ENCODE measurements at regions not wholly inside any gene's neighbourhood (a gene's known extent, or its start where the extent isn't known, plus 50 kb on each side); places are given as distances from the start of the nearest gene placed in this dataset.
"Not testable (repeated sequence)": the region's sequence is repeated elsewhere in the genome, so short reads cannot be mapped to it uniquely, and the experiment has no call there.

DNA sequence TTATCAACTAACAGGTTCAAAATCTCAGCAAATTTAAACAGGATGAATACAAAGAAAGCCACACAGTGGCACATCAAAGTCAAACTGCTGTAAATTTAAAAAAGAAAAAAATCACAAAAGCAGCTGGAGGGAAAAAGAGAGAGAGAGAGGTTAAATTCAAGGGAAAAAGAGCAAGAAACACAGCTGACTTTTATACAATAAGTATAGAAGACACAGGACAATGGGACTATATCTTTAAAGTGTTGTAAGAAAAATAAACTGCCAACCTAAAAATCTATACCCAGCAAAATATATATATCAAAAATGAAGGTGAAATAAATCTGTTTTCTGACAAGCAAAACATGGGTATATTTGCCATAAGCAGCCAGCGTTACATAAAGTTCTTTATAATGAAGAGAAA is 261.5 kb downstream of the TLE1 start:
- DNase-seq (ENCODE audit: low spot score) = no peak

DNA sequence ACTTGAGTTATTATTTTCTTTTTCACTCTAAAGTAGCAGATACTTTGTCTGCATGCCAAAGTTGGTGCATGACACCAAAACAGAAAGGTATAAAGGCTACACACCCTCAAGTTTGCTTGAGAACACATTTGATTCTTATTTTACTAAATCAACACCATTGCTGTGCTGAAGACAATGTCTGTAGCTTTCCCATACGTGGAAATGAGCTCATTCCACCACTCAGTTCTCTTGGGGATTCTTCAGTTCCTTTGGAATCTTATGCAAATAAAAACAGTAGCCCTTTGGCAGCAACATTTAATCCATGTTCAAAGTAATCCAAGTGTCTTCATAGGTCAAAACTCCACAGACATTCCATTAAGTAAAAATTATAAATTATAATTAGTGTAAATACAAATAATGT is 264.9 kb downstream of the TLE1 start:
- DNase-seq (ENCODE audit: low spot score) = no peak

DNA sequence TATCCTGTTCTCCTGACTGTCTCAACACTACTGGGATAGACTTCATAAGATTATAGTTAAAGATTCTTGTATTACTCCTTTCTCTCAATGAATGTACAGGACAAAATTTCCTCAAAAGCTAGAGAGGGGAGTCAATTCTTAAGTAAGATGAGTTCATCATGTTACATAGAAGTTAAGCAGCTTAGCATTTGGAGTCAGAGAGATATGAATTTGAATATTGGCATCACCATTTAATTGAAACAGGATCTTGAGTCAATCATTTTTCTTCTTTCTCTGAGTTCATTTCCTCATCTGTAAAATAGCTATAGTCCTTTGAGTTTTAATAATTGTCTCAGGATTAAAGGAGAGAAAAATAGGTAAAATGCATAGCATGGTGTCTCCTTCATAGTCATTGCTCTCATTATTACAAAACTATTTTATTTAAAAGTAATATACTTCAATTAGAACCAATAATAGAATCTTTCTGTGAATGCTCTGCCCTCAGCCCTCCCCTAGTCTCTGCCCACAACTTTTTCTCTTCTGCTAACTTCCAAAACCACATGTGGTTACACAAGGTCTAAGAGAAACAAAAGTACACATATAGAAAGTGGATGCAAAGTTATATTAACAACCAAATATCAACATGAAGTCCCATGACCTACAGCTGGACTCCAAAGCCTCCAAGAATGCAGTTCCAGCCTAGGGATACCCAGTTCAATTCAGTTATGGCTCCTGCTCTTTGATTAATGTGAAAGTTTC is 265.6 kb downstream of the TLE1 start:
- DNase-seq (ENCODE audit: low spot score) = no peak

DNA sequence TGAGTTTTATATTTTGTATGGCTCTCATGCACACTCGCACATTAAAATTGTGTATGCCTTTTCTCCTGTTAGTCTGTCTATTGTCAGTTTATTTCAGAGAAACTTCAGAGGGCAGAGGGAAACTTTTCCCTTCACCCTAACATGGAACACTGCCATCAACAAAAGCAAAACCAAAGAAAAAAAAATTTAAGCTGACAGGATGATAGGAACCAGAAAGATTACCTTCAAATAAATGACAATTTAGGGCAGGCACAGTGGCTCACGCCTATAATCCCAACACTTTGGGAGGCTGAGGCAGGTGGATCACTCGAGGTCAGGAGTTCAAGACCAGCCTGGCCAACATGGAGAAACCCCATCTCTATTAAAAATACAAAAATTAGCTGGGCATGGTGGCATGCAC is 268.3 kb downstream of the TLE1 start:
- not testable (repeated sequence) for DNase-seq (ENCODE audit: low spot score)

DNA sequence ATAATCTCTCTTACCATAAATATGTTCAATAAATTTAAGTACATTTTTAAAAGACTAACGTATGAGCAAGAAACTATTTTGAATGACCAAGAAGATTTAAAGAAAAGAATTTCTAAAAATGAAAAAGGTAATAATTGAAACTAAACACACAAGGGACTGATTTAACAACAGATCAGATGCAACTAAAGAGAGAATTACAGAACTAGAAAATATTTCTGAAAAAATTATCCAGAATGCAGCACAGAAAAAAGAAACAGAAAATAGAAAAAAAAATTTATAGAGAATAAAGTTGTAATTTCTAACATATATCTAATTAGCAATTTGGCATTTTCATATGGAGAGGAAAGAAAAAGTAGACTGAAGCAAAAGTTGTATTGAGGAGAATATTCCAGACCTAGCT is 269.3 kb downstream of the TLE1 start:
- DNase-seq (ENCODE audit: low spot score) = no peak

DNA sequence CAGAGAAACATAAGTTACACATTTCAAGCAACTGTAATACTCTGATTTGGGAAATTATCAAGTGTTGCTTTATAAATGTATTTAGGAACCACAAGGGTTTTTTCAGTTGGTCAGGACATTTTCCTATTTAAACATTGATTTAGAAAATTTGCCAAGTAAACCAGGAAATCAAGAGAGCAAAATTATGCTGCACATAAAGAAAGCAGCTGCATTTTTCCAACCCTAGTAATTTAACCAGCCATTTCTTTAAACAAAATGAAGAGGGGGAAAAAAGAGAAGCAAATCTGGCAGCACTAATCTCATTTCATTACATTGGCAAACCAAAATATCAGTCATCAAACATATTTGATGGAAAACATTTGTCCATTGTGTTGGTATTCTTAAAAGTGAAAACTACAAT is 271.4 kb downstream of the TLE1 start:
- DNase-seq (ENCODE audit: low spot score) = no peak

DNA sequence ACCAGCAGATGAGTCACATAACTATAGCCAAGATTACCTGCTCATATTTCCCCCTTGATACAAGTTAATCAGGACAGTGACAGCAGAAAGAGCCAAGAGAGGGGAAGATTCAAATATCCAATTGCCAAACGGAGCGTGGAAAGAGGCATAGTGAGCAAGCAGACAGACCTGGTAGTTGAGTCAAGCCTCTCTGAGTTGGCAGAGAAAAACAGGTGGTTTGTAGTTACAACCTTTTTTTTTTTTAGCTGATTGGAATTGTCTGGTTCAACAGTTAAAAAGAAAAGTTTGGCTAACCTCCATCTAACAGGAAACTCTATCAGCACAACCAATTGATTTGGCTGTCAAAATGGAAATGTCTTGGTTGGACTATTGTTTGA is 272.1 kb downstream of the TLE1 start:
- no peak for DNase-seq (ENCODE audit: low spot score)

DNA sequence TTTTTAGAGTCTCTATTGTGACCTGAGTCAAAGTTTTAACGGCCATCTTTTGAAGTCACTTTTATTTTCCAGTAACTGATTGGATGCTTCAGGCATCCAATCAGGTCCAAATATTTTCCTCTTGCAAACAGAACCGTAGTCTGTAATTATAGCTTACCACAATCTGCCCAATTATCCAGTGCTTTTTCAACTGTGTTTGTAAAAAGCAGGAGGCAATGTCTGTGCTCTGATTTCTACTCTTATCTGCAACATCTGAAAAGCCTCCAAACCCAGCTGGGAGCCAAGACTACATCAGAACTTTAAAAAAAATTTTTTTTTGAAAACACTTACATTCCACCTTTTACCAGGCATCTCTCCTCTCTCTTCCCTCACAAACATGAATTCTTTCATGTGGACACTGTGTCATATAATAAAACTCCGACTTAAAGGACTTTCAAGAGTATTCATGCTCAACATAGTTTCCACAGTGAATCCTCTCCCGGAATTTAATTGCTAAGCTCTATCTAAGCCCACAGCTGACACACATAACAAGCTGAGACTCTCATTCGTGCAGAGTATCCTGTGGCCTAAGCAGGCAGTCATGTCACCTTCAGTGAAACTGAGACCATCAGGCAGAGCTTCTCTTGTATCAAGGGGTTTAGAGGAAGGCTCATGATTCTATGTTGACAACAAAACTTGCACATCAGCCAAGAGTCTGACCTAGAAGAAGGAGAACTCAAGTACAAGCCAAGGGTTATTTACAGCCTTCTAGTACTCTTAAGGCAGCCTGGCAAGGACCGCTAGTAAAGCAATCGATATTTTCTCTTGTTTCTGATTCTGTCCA is 272.7 kb downstream of the TLE1 start:
- DNase-seq (ENCODE audit: low spot score) = no peak

DNA sequence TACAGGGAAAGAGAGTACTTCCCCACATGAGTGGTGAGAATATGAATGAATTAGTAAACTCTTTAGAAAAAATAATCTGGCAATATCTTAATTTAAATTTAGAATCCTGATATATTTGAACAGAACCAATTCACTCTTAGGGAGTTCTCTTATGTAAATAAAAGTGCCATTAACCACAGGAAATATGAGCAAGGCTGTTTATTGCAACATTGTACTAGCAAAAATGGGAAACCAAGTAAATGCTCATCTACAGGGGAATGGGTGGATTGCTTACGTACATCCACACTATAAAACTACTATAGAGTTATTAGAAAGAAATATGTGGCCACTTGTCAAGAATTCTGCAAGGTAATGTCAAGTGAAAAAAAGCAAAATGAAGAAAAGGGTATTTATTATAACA is 274.5 kb downstream of the TLE1 start:
- DNase-seq (ENCODE audit: low spot score) = no peak

DNA sequence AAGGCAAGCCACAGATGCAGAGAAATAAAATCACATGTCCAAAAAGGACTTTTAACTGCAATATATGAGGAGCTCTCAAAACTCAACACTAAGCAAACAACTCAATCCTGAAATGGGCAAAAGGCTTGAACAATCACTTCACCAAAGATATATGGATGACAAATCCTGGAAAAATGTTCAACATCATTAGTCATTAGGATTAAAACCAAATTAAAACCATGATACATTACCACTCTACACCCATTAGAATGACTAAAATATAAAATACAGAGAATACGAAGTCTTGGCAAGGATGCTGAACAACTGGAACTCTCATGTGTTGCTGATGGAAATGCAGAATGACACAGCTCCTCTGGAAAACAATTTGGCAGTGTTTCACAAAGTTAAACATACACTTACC is 277.4 kb downstream of the TLE1 start:
- DNase-seq (ENCODE audit: low spot score) = no peak

DNA sequence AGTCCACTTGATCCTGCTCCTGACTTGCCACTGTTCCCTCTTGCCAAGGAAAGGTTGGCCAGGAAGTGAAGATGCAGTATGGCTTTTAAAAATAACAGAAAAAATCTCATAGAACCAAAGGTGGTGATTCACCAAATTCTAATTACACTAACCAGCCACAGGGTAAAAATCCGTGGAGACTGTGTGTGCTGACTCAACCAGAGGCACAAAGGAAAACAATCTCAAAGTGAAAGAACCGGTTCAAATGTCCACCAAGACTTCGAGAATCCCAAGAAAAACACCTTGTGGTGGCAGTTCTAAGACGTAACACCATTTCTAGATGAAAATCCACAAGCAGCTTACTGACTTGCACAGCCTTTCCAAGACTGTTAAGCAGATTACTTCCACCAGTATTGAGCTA is 279.1 kb downstream of the TLE1 start:
- no peak for DNase-seq (ENCODE audit: low spot score)

DNA sequence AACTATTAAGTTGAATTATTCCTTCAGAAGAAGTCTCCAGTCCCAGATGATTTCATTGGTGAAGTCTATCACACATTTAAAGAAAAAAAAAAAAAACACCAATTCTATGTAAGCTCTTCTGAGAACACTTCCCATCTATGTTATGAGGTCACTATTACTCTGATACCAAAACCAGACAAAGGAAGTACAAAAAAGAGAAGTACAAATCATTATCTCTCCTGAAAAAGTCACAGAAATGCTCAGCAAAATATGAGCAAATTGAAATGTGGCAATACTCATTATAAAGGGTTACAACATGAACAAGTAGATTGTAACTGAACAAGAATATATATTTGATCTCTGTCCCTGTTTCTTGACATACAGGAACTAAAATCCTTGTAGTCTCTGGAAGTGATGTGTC is 280.4 kb downstream of the TLE1 start:
- no peak for DNase-seq (ENCODE audit: low spot score)

DNA sequence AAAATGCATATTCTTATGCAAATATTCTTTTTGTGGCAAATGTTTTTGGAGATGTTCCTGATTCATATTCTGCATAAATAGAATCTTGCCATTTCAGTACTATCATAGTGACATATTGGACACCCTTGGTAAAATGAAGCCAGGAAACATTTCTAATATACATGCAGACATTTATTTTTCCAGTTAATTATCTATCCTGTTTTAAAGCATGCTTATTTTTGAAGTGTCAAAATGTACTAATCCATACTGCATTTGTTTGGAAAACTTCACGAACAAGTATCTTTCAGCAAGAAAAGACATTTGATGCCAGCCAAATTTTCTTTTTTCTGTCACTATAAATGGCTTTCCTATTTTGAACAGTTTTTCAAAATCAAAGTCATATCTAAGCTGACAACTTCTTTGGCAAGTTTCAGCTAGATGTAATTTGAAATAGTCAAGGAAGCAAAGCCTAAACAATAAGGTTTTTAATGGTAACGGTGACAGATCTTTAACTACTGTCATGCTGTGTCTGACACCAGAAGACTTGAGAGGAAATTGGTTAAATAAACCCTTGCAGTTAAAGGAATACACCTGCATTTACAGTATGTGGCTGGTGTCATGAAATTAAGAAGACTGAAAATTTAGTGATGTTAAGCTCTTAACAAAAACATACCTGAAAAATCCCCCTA is 284.3 kb downstream of the TLE1 start:
- DNase-seq (ENCODE audit: low spot score) = no peak

DNA sequence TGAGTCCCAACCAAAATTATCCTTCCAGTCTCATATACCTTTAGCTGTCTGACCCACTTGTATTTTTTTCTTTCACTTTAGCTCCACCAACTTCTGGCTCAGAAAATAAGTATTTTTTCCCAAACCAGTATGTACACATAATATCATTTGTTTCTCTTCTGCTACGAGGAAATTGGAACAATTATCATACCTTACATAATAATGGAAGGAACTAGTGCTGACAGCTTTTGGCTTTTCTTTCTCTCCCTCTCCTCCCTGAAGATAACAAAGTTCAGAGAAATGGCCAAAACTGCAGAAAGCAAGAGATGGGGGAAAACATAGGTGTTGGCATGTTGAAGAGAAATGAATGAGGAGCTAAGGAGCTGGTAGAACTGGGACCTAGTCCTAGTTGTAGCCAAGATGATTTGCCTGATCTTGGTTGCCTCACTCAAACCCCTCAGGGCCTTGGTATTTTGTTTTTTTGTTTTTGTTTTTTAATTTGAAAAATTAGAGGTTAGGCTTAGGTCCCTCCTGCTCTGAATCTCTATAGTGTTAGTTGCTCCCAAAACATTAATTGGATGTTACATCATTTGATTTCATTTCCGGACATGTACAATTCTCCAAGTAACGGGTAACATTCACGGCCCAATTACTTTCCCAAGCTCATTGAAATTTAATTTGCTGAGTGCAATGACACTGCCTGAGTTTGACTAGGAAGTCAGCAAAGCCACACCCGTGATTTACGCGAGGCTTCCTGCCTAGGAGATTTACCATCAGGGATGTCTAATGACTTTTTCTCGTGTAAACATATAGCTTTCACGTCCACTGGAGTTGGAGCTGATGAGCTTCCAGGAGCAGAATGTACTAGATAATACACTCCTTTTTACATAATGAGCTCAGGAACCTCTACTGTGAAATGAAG is 291.6 kb downstream of the TLE1 start:
- no peak for DNase-seq (ENCODE audit: low spot score)

DNA sequence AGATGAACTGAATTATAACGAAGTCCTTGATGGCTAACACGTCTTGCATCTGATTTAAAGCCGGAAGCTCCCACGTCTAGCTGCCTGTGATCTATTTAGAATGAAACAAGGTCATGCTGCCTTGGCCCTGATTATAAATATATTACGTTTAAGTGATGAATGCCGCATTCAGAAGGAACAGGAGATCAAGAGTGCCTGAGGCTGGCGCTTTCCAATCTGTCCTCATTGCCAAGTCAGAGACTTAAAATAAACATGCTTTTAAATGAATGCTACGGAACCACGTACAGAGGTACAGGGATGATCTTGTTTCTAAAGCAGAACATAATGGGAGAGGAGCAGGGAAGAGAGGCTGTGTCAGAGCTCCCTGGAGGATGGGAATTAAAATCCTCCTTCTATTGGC is 292.8 kb downstream of the TLE1 start:
- no peak for DNase-seq (ENCODE audit: low spot score)

DNA sequence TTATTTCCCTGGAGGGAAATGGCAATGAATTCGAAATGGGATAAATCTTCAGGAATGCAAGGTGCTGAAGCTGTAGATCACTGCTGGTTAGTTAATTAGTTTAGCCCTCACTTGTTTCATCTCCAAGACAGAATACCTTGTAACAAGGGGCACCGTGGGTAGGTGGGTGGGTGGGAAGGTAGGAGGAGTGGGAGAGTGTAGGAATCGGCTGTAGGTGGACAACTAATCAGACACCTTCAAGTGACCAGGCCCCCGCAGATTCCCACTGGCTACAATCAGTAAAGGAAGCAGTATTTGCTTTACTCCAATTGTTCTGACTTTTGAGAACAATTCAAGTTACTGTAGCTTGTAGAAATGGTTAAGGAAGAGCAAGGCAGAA is 293.7 kb downstream of the TLE1 start:
- no peak for DNase-seq (ENCODE audit: low spot score)

DNA sequence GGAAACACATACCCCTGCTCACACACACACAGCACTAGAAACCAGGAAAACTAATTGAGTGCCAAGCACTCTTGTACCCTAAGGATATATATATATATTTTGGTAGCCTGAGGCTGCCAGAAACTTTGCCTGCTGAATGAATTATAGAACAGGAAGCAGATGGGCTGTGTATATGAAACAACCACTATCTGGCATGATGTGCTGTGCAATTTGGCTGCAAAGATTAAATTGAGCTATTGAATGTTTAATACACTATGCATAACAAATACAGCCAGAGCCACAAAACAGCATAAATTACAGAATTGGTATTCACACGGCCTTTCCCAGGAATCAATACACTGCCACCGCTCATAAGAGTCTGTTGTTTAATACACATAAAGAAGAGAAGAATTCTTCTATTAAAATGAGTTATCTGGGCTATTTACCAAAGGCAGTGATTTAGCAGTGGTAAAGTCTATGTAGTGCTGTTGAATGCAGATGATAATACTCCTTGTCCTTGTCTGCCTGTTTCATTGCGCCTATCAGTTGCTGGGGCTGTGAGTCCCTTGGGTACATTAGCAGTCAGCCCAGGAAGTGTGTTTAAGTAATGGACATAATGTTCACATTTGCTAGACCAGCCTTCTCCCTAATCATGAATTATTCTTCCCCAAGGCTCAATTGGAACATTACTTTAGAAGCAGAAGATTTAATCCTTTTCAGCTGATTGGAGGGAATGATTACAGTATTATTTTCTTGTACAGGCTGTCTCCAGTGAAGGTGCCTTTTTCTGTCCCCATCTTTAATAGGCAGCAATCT is 294.3 kb downstream of the TLE1 start:
- DNase-seq (ENCODE audit: low spot score) = no peak

DNA sequence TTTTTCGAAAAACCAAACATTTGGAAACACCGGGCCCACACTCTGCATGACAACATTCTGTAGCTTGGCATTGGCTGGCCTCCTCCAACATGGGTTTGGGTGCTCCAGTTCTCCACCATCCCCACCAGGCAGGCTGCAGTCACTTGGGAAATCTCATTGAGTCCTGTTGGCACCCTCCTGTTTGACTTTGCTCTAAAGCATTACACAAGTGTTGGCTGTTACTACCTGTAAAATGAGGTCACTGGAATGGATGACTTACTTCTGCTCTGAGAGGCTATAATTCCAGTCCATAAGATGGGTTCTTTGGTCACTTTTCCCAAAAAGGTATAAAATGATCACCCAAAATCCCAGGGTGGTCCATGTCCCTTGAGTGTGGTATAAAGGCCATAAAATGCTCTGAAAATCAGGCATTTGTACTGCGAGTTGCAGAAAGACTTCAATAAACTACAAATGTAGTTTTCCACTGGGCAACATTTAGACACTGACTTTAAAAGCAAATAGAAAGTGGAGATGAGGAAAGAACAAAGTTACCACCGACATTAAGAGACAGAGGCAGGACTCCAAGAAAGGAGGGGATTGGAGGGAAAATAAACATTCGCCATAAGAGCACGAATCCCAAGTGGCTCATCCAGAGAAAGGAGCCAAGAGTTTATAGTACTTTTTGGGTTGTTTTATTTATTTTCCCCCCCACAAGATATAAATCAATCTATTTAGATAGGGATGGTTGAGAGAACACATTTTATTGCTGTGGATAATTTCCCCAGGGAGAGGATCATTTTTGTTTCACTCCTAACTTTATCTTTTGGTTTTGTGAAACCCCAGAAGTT is 295.1 kb downstream of the TLE1 start:
- no peak for DNase-seq (ENCODE audit: low spot score)

DNA sequence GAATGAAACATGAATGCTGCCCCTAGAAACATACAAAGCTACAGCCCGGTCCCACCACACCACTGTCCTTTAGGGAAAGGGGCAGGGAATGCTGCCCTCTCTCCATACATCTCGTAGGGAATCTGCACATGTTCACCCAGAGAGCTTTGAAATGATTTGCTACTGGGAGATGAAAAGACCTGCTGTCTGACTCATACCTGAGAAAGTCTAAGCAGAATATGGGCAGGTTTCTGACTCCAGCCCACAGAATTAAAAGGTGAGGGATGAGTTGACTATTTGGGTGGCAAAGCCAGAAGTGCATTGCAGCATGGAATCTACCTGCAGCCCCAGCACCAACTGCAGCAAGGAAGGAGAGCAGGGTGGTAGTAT is 297.9 kb downstream of the TLE1 start:
- DNase-seq (ENCODE audit: low spot score) = no peak

DNA sequence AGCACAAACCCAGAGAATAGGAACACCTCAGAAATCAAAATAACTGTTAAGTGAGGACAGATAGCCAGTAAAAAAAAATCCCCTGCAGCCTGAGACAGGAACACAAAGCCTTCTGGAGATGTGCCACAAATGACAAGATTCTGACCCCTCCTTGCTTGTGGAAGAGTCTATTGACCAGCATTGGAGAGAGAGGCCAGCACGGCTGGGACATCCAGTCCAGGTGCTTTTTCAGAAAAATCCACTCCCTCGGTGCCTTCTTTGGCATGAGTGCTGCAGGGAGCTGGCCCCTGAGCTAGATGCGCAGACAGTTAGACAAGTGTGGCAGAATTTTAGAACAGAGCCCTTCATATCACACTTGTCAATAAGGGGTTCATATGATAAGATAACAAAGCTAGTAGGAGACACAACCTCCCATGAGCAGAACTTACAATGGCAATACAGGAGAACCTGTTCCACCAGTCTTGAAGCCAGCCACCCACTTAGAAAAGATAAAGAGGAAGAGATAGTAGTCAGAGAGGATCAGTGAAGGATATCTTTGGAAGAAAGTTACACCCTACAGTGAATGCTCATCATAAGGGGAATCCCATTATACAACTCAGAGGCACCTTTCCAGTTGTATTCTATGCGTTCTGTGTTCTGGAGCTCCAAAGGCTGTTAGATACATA is 298.4 kb downstream of the TLE1 start:
- DNase-seq (ENCODE audit: low spot score) = no peak
